OCI-LY7 (cell line): ENCODE measurements at regions not wholly inside any gene's neighbourhood (a gene's known extent, or its start where the extent isn't known, plus 50 kb on each side); places are given as distances from the start of the nearest gene placed in this dataset.

Source experiments
- BruUV-seq: library from RNA; stranded (reverse); fragments of 400-500 nt; replicated peaks from 2 replicates; lab custom pipeline; 2021; lab: Mats Ljungman, UMichigan
- CTCF ChIA-PET: fragments of 300-600 bp; sonication (Branson Sonifier 250); formaldehyde crosslinking; loops from one replicate; lab custom pipeline; 2022; ENCODE audit warnings: antibody characterized with exemption; ENCODE audit not compliant: unreplicated experiment; lab: Charles Lee
- POLR2A ChIA-PET: fragments of 300-600 bp; sonication (Branson Sonifier 250); formaldehyde crosslinking; loops from one replicate; lab custom pipeline; 2022; ENCODE audit warnings: antibody characterized with exemption; lab: Charles Lee
- DNase-seq: peaks from one replicate; pipeline ENCODE4 v3.0.0-alpha.2; 2015; ENCODE audit warnings: low spot score
- H2AFZ ChIP-seq: fragments of 200-600 bp; sonication (generic), shearing (Covaris generic); 2 replicates; pipeline ENCODE4 v1.6.1; 2014; ENCODE audit warnings: mild to moderate bottlenecking, antibody characterized with exemption, low read length, moderate library complexity
- H3K27ac ChIP-seq: fragments of 200-600 bp; sonication (generic); 2 replicates; pipeline ENCODE4 v1.5.1; 2014; ENCODE audit warnings: mixed run types, low read depth, mild to moderate bottlenecking, moderate library complexity, low read length, inconsistent platforms; ENCODE audit not compliant: poor library complexity, severe bottlenecking
- H3K36me3 ChIP-seq: fragments of 200-600 bp; sonication (generic); 2 replicates; pipeline ENCODE4 v1.6.1; 2014; ENCODE audit warnings: mild to moderate bottlenecking, antibody characterized with exemption, low read length, moderate library complexity, mixed read lengths; ENCODE audit not compliant: insufficient read depth
- H3K4me1 ChIP-seq: fragments of 200-600 bp; sonication (generic); 2 replicates; pipeline ENCODE4 v1.5.1; 2014; ENCODE audit warnings: mild to moderate bottlenecking, low read length; ENCODE audit not compliant: insufficient read depth, poor library complexity, severe bottlenecking
- H3K4me2 ChIP-seq: fragments of 200-600 bp; sonication (generic); 2 replicates; pipeline ENCODE4 v1.6.1; 2014; ENCODE audit warnings: mild to moderate bottlenecking, low read length
- H3K4me3 ChIP-seq: fragments of 200-600 bp; sonication (generic); 2 replicates; pipeline ENCODE4 v1.5.1; 2014; ENCODE audit warnings: mild to moderate bottlenecking, low read depth, low read length; ENCODE audit not compliant: poor library complexity, severe bottlenecking
- H3K79me2 ChIP-seq: fragments of 200-600 bp; sonication (generic); 2 replicates; pipeline ENCODE4 v1.6.1; 2016; ENCODE audit warnings: low read depth, mild to moderate bottlenecking, low read length, moderate library complexity, mixed read lengths; ENCODE audit not compliant: insufficient read depth
- H3K9me2 ChIP-seq: fragments of 200-600 bp; sonication (generic); 2 replicates; pipeline ENCODE4 v1.6.1; 2016; ENCODE audit warnings: mild to moderate bottlenecking, low read length, mixed read lengths; ENCODE audit not compliant: insufficient read depth
- H3K9me3 ChIP-seq: fragments of 200-600 bp; sonication (generic); 2 replicates; pipeline ENCODE4 v1.6.1; 2014; ENCODE audit warnings: mild to moderate bottlenecking, mixed run types, low read length, mixed read lengths
- H4K20me1 ChIP-seq: fragments of 200-600 bp; sonication (generic); 2 replicates; pipeline ENCODE4 v1.6.1; 2014; ENCODE audit warnings: mild to moderate bottlenecking, antibody characterized with exemption, low read length, moderate library complexity, mixed read lengths; ENCODE audit not compliant: insufficient read depth
- EZH2phosphoT487 ChIP-seq: fragments of 200-600 bp; sonication (generic); IDR thresholded peaks from 2 replicates; pipeline ENCODE4 v1.6.1; 2018; ENCODE audit warnings: low read depth, borderline replicate concordance, mild to moderate bottlenecking, mixed run types, antibody characterized with exemption, low read length, moderate library complexity, mixed read lengths
- intact Hi-C: fragments of 100-400 bp; cut with micrococcal nuclease; formaldehyde crosslinking; loops from one replicate; pipeline ENCODE4 v1.10.0; 2022; ENCODE audit not compliant: unreplicated experiment
- TF ChIP-seq, protein P1 (sequence below): fragments of 200-600 bp; sonication (generic); conservative IDR thresholded peaks from 2 replicates; pipeline ENCODE4 v1.5.1; 2014; ENCODE audit warnings: mild to moderate bottlenecking, antibody characterized with exemption, low read length, moderate library complexity, mixed read lengths

DNA sequence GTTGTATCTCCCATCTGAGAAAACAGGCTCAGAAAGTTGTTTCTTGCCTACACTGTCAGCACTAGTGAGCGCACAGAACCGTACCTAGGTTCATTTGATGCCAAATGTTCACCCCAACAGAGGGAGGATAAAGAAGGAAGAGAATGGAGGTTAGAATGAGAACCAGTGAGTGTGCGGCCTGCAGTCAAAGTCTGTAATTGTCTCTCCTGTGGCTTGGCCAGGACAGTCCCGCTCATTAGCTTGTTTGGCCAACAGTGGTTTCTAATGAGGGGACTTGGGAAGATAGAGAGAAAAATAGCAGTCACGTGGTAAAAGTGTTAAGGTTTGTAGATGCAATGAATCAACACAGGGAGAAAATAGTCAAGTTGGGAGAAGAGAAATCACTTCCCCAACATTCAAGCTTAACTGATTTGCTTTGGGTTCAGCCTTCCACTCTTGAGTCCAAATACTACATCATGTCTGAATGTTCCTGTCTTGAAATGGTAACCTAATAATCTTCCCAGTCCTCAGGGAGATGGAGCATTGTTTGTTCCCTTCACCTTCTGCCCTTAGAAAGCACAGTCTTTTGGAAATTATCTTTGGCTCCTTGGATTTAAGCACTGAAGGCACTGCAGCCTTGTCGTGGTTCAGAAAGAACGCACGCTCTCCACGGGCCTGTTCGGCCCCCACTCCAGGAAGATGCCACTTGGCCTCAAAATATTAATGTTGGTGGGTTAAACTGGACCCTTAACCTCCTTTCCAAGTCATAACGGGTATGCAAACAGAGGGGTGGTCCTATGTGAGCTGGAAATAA lies 360.4 kb upstream of the ZNF32 start:
- intact Hi-C loops = no loop called here
- Histone ChIP-seq H3K4me1 (peaks cover 61% of the 10 kb centered on the region), H3K79me2 (no peaks in the 10 kb centered on the region), H3K27ac (no peak overlapping the region), H3K36me3 (no peaks in the 10 kb centered on the region), H4K20me1 (no peaks in the 10 kb centered on the region), H3K4me2 (no peak overlapping the region), H2AFZ (no peak overlapping the region; the same call in 1 of the 2 replicates), H3K9me2 (no peaks in the 10 kb centered on the region), H3K9me3 (no peaks in the 10 kb centered on the region), H3K4me3 (no peak overlapping the region)
- no peak for DNase-seq
- BruUV-seq = no TSS peak
- POLR2A ChIA-PET = interaction anchor here (2.3 kb wide), 1 partner anchor 95 kb away, joined by 7 read pairs; no protein-coding TSS in a partner anchor
- CTCF ChIA-PET = interaction anchor here (1.6 kb wide), 1 partner anchor 10 kb away, joined by 5 read pairs; no protein-coding TSS in a partner anchor
- no peak for TF ChIP-seq EZH2phosphoT487
- TF ChIP-seq, protein P1, sequence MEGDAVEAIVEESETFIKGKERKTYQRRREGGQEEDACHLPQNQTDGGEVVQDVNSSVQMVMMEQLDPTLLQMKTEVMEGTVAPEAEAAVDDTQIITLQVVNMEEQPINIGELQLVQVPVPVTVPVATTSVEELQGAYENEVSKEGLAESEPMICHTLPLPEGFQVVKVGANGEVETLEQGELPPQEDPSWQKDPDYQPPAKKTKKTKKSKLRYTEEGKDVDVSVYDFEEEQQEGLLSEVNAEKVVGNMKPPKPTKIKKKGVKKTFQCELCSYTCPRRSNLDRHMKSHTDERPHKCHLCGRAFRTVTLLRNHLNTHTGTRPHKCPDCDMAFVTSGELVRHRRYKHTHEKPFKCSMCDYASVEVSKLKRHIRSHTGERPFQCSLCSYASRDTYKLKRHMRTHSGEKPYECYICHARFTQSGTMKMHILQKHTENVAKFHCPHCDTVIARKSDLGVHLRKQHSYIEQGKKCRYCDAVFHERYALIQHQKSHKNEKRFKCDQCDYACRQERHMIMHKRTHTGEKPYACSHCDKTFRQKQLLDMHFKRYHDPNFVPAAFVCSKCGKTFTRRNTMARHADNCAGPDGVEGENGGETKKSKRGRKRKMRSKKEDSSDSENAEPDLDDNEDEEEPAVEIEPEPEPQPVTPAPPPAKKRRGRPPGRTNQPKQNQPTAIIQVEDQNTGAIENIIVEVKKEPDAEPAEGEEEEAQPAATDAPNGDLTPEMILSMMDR = no peak

DNA sequence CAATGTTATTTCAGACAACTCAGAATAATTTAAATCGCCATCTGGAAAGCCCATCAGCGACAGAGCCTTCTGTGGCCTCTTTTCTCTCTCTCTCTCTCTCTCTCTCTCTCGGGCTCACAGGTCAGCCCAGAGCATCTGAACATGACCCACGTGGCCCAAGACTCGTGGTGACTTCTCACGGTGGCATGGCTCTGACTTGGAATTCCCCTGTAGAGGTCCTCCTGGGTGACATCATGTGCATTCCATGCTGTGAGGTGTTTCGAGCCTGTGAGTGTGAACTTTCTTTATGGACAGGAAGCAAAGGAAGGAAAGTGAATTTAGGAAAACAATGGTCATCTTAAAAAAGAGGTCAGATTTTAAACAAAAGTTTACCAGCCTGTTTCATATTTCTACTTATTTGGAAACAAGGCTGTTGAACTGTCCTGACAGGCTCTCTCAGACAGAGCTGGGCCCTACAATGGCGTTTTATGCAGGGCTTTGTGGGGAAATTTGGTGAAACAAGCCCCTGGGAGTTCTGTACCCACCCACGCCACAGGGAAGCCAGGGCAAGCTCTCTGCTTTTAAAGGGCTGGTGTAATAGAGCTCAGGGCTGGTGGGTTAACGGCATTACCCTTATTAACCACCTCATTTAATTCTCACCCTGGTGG lies 359.7 kb upstream of the ZNF32 start:
- ChIA-PET POLR2A (no interaction called here), CTCF (no interaction called here)
- no peaks in the 10 kb centered on the region for H3K9me2 ChIP-seq
- H3K27ac ChIP-seq = no peak overlapping the region
- no peak overlapping the region for H3K4me3 ChIP-seq
- no peak overlapping the region; the same call in 1 of the 2 replicates for H2AFZ ChIP-seq
- no TSS peak for BruUV-seq
- H3K4me2 ChIP-seq = no peak overlapping the region
- intact Hi-C loops = no loop called here
- no peak for DNase-seq
- TF ChIP-seq, protein P1 = no peak
- TF ChIP-seq EZH2phosphoT487 = no peak
- no peaks in the 10 kb centered on the region for H3K36me3 ChIP-seq
- H3K4me1 ChIP-seq = peaks cover 53% of the 10 kb centered on the region
- H4K20me1 ChIP-seq = no peaks in the 10 kb centered on the region
- no peaks in the 10 kb centered on the region for H3K9me3 ChIP-seq
- H3K79me2 ChIP-seq = no peaks in the 10 kb centered on the region
